Fibroblast of pulmonary artery (primary cell): ENCODE measurements at regions not wholly inside any gene's neighbourhood (a gene's known extent, or its start where the extent isn't known, plus 50 kb on each side); places are given as distances from the start of the nearest gene placed in this dataset.

ENCODE experiments used
- DNase-seq: peaks from one replicate; pipeline ENCODE4 v3.0.0-alpha.2; 2010; ENCODE audit warnings: low read depth
- H3K4me3 ChIP-seq: replicated peaks from 2 replicates; pipeline ENCODE4 v1.5.1; 2011; ENCODE audit warnings: low read depth, mild to moderate bottlenecking, control low read depth, low read length, moderate library complexity
- TF ChIP-seq, protein P1 (sequence below): IDR thresholded peaks from 2 replicates; pipeline ENCODE4 v1.5.1; 2011; ENCODE audit warnings: mild to moderate bottlenecking, control low read depth, low read length, inconsistent platforms; ENCODE audit errors: missing control alignments

- TF ChIP-seq, protein P1, sequence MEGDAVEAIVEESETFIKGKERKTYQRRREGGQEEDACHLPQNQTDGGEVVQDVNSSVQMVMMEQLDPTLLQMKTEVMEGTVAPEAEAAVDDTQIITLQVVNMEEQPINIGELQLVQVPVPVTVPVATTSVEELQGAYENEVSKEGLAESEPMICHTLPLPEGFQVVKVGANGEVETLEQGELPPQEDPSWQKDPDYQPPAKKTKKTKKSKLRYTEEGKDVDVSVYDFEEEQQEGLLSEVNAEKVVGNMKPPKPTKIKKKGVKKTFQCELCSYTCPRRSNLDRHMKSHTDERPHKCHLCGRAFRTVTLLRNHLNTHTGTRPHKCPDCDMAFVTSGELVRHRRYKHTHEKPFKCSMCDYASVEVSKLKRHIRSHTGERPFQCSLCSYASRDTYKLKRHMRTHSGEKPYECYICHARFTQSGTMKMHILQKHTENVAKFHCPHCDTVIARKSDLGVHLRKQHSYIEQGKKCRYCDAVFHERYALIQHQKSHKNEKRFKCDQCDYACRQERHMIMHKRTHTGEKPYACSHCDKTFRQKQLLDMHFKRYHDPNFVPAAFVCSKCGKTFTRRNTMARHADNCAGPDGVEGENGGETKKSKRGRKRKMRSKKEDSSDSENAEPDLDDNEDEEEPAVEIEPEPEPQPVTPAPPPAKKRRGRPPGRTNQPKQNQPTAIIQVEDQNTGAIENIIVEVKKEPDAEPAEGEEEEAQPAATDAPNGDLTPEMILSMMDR, result no peak
- DNase-seq, result no peak
These were observed 88.0 kb upstream of the SHISAL1 start for GRCh38 chr22:44400763-44401060.

GRCh38 chr22:44399906-44400762 lies 87.4 kb upstream of the SHISAL1 start:
- TF ChIP-seq, protein P1, result no peak
- no peak for DNase-seq

More at GRCh38 chr22:44400763-44401060, 88.0 kb upstream of the SHISAL1 start:
- no peak overlapping the region for H3K4me3 ChIP-seq

DNA sequence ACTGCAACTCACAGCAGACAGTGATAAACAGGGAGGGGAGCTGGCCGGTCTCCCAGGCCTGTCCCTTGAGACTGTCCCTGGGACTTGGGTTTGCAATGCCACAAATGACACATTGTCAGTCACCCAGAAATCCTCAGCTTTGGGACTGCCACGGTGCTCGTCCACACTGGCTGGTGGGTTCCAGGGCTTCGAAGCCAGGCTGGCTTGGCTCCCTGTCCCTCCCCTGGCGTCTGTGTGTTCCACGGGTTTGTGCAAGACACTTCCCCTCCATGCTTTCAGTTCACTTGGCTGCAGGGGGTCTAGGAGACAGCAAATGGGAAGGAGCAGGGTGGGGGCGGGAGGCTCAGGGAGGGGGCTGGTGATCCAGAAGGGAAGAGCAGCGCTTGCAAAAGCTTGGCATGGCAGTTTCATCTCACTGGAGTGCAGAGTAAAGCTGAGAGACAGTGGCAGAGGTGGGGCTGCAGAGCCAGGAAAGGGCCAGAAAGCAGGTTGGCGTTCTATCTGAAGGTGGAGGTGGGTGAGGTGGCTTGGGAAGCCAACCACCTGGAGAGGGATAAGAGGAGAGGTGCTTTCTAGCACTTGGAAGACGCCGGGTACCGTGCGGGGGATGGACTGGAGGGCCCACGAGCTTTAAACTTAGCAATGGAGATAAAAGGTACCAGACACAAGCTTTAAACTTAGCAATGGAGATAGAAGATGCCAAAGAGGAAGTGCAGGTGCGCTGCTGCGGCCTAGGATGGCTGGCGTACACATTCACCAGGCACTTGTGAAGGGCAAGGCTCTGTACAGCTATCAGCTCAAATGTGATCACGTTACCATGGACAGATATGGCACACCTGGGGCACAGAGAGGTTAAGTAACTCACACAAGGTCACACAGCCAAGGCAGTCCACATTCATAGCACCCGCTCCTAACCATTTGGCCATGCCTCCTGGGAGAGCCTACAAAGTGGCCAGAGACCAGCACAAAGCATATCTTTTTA lies 86.4 kb upstream of the SHISAL1 start:
- no peak for DNase-seq
- no peak overlapping the region for H3K4me3 ChIP-seq
- TF ChIP-seq, protein P1, result no peak

More at GRCh38 chr22:44399906-44400762, 87.4 kb upstream of the SHISAL1 start:
- H3K4me3 ChIP-seq, result no peak overlapping the region

GRCh38 chr22:44396727-44397722 lies 84.3 kb upstream of the SHISAL1 start:
- no peak for DNase-seq
- TF ChIP-seq, protein P1, result no peak
- H3K4me3 ChIP-seq, result no peak overlapping the region

- H3K4me3 ChIP-seq, result no peak overlapping the region
- DNase-seq, result no peak
- TF ChIP-seq, protein P1, result no peak
These were observed 83.4 kb upstream of the SHISAL1 start for GRCh38 chr22:44396021-44396726.
